Cardiac muscle cell (in vitro differentiated cells and primary cell): ENCODE measurements at regions not wholly inside any gene's neighbourhood (a gene's known extent, or its start where the extent isn't known, plus 50 kb on each side); places are given as distances from the start of the nearest gene placed in this dataset.
A peak's percentile ranks its signal among the peaks of the same experiment; 100 is the strongest.

Experiments used
- DNase-seq, 2 donors: peaks; one replicate each; pipeline versions ENCODE4 v3.0.0 to v3.0.0-alpha.2; 2010 to 2017; ENCODE audit warnings: low read depth in 1 of 2, low spot score in 1 of 2
- H3K27ac ChIP-seq: fragments of 200-600 bp; sonication (generic); 2 replicates; pipeline ENCODE4 v1.5.1; 2016
- H3K27me3 ChIP-seq: fragments of 200-600 bp; sonication (generic); 2 replicates; pipeline ENCODE4 v1.6.0; 2016; ENCODE audit warnings: control low read depth
- H3K36me3 ChIP-seq: fragments of 200-600 bp; sonication (generic); 2 replicates; pipeline ENCODE4 v1.5.1; 2016; ENCODE audit warnings: control low read depth
- H3K4me1 ChIP-seq: fragments of 200-600 bp; sonication (generic); 2 replicates; pipeline ENCODE4 v1.8.1; 2017; ENCODE audit warnings: low read depth, mild to moderate bottlenecking, mixed run types
- H3K4me3 ChIP-seq: fragments of 200-600 bp; sonication (generic); 2 replicates; pipeline ENCODE4 v1.5.1; 2016; ENCODE audit warnings: mild to moderate bottlenecking
- H3K9me3 ChIP-seq: fragments of 200-600 bp; sonication (generic); 2 replicates; pipeline ENCODE4 v1.5.1; 2017; ENCODE audit warnings: low read depth, mild to moderate bottlenecking, control low read depth
- TF ChIP-seq, protein P1 (sequence below): IDR thresholded peaks from 2 replicates; pipeline ENCODE4 v1.5.1; 2012; ENCODE audit warnings: low read depth, mild to moderate bottlenecking, low read length

DNA sequence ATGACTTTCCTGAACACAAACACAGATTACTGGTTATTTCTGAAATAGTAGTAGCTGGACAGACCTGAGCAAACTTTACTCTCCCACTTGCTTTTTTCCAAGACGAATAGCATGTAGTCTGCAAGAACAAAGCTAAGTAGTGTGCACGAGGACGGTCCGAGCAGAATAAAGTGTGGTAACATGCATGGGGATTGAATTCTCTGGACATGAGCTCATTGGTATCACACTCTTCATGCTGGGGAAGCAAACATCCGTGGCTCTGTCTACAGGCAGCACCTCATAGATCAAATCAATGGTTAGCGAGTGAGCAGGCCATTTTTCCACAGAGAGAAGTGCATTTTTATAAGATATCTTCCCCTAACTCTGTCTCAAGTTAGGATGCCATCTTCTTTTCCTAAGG is 164.8 kb upstream of the STK17B start:
- H3K4me1 ChIP-seq = no peaks in the 10 kb centered on the region
- no peaks in the 10 kb centered on the region for H3K9me3 ChIP-seq
- H3K27me3 ChIP-seq = no peaks in the 10 kb centered on the region
- H3K36me3 ChIP-seq = no peaks in the 10 kb centered on the region
- no peak overlapping the region for H3K4me3 ChIP-seq
- H3K27ac ChIP-seq = no peak overlapping the region
- TF ChIP-seq, protein P1, sequence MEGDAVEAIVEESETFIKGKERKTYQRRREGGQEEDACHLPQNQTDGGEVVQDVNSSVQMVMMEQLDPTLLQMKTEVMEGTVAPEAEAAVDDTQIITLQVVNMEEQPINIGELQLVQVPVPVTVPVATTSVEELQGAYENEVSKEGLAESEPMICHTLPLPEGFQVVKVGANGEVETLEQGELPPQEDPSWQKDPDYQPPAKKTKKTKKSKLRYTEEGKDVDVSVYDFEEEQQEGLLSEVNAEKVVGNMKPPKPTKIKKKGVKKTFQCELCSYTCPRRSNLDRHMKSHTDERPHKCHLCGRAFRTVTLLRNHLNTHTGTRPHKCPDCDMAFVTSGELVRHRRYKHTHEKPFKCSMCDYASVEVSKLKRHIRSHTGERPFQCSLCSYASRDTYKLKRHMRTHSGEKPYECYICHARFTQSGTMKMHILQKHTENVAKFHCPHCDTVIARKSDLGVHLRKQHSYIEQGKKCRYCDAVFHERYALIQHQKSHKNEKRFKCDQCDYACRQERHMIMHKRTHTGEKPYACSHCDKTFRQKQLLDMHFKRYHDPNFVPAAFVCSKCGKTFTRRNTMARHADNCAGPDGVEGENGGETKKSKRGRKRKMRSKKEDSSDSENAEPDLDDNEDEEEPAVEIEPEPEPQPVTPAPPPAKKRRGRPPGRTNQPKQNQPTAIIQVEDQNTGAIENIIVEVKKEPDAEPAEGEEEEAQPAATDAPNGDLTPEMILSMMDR = no peak
- no peak for DNase-seq

DNA sequence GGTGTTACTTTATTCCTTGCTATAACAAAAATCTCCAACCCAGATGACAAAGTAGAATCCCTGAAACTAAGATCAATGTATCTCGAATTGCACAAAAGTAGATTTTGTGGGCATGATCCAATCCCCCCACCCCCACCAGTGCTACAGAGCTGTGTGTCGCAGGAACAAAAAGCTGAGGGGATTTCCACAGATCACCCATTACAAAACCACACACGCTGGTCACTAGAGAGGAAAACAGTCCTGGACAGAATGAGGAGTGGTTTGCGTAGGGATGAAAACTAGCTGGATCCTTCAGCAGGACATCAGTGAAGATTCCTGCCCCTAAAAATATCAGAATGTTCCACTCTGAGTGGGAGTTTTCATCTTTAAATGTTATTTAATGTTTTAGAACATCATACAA is 165.3 kb upstream of the STK17B start:
- Histone ChIP-seq H3K4me3 (no peak overlapping the region), H3K9me3 (no peaks in the 10 kb centered on the region), H3K36me3 (no peaks in the 10 kb centered on the region), H3K27me3 (no peaks in the 10 kb centered on the region), H3K27ac (no peak overlapping the region), H3K4me1 (no peaks in the 10 kb centered on the region)
- TF ChIP-seq, protein P1 = no peak
- DNase-seq = no peak

- no peak overlapping the region for H3K27ac ChIP-seq
Observed at GRCh38 chr2:196337208-196337953, 166.0 kb upstream of the STK17B start.

DNA sequence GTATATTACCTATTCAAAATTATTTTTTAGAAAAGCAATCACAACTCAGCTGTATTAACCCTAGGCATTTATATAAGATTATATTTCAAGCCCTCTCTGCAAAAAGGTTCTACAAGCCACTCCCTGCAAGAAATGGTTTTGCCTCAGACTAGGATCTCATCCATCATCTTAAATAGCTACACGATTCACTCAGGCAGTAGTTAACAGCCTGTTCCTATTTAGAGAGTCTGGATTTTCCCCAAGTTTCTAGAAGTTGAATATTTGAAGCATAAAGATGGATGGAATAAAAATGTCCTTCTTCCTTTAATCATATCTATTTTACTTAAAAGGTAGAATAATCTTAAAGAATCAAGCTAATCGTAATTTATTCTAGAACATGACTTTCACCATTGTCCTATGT is 167.1 kb upstream of the STK17B start:
- Histone ChIP-seq H3K27me3 (no peaks in the 10 kb centered on the region), H3K27ac (no peak overlapping the region), H3K4me3 (no peak overlapping the region), H3K36me3 (no peaks in the 10 kb centered on the region), H3K4me1 (no peaks in the 10 kb centered on the region), H3K9me3 (no peaks in the 10 kb centered on the region)
- no peak for DNase-seq
- TF ChIP-seq, protein P1 = no peak

More at GRCh38 chr2:196337208-196337953, 166.0 kb upstream of the STK17B start:
- Histone ChIP-seq H3K4me3 (no peak overlapping the region), H3K9me3 (no peaks in the 10 kb centered on the region), H3K36me3 (no peaks in the 10 kb centered on the region), H3K4me1 (no peaks in the 10 kb centered on the region), H3K27me3 (no peaks in the 10 kb centered on the region)
- TF ChIP-seq, protein P1 = peak; percentile 41
- DNase-seq = peak; percentile 32 to 68

DNA sequence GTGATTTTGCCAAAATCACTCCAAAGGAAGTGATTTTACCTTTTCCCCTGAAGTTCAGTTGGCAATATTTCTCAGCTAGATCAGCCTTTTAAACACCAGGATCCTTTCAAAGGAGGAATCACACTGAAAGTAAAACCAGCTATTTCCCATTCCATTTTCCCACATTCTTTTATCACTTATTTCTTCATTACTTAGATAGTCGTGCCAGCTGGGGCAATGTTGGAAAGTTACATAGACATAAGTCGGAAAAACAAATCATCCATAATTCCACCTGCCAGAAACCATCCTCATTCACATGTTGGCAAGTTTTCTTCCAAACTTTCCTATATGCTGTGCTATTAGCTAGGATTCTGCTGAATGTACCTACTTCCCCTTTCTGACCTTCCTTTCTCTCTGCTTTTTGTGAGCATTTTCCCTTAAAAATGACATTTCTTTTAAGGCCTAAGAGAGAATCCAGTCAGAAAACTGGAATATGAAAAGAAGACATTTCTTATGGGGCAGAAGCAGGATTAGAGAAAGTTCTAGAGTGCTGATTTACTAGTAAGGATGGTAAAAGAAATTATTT is 170.0 kb upstream of the STK17B start:
- H3K27ac ChIP-seq = no peak overlapping the region
- no peak overlapping the region for H3K4me3 ChIP-seq
- no peak for DNase-seq
- no peaks in the 10 kb centered on the region for H3K36me3 ChIP-seq
- TF ChIP-seq, protein P1 = no peak
- no peaks in the 10 kb centered on the region for H3K27me3 ChIP-seq
- H3K9me3 ChIP-seq = no peaks in the 10 kb centered on the region
- H3K4me1 ChIP-seq = no peaks in the 10 kb centered on the region
